Brain microvascular endothelial cell (primary cell): ENCODE measurements at regions not wholly inside any gene's neighbourhood (a gene's known extent, or its start where the extent isn't known, plus 50 kb on each side); places are given as distances from the start of the nearest gene placed in this dataset.

Experiments
- DNase-seq: peaks from one replicate; pipeline ENCODE4 v3.0.0-alpha.2; 2020
- H3K27ac ChIP-seq: fragments of 250-450 bp; sonication (Bioruptor Pico); 2 replicates; pipeline ENCODE4 v1.5.1; 2020; ENCODE audit warnings: mild to moderate bottlenecking, moderate library complexity
- H3K27me3 ChIP-seq: fragments of 250-450 bp; sonication (Bioruptor Pico); replicated peaks from 2 replicates; pipeline ENCODE4 v1.5.1; 2020; ENCODE audit warnings: mild to moderate bottlenecking
- H3K36me3 ChIP-seq: fragments of 250-450 bp; sonication (Bioruptor Pico); replicated peaks from 2 replicates; pipeline ENCODE4 v1.5.1; 2020; ENCODE audit warnings: mild to moderate bottlenecking
- H3K4me3 ChIP-seq: 2 replicates; pipeline ENCODE4 v1.5.1; 2011; ENCODE audit warnings: low read depth, mild to moderate bottlenecking, control low read depth, low read length, moderate library complexity
- CTCF ChIP-seq: IDR thresholded peaks from 2 replicates; pipeline ENCODE4 v1.5.1; 2011; ENCODE audit warnings: low read depth, mild to moderate bottlenecking, moderate library complexity, low read length, control low read depth, inconsistent platforms; ENCODE audit errors: missing control alignments
- in situ Hi-C: cut with HindIII; loops from 2 replicates; pipeline ENCODE4 v1.10.0; 2017; ENCODE audit warnings: low sequenced_read_pairs, low pct_ligation_motif_present

- no peak for TF ChIP-seq CTCF
- DNase-seq = no peak
- no peak overlapping the region for H3K4me3 ChIP-seq
- no peaks in the 10 kb centered on the region for H3K27me3 ChIP-seq
- H3K36me3 ChIP-seq = no peaks in the 10 kb centered on the region
- in situ Hi-C loops = no loop called here
- H3K27ac ChIP-seq = no peak overlapping the region
Measured at GRCh38 chr4:3715855-3716630, 50.1 kb upstream of the ADRA2C start.

GRCh38 chr4:3715061-3715854 is 50.9 kb upstream of the ADRA2C start:
- TF ChIP-seq CTCF = no peak
- DNase-seq = no peak
- Histone ChIP-seq H3K4me3 (no peak overlapping the region), H3K36me3 (no peaks in the 10 kb centered on the region), H3K27me3 (no peaks in the 10 kb centered on the region), H3K27ac (no peak overlapping the region)
- in situ Hi-C loops = no loop called here

- no peak overlapping the region for H3K4me3 ChIP-seq
Measured at GRCh38 chr4:3714642-3715001, 51.6 kb upstream of the ADRA2C start.

GRCh38 chr4:3713817-3714641 is 52.2 kb upstream of the ADRA2C start:
- no peak for DNase-seq
- Histone ChIP-seq H3K27me3 (no peaks in the 10 kb centered on the region), H3K27ac (no peak overlapping the region), H3K36me3 (no peaks in the 10 kb centered on the region), H3K4me3 (no peak overlapping the region)
- in situ Hi-C loops = no loop called here
- TF ChIP-seq CTCF = no peak

More at GRCh38 chr4:3714642-3715001, 51.6 kb upstream of the ADRA2C start:
- TF ChIP-seq CTCF = no peak
- DNase-seq = no peak
- in situ Hi-C loops = no loop called here
- H3K36me3 ChIP-seq = no peaks in the 10 kb centered on the region
- H3K27me3 ChIP-seq = no peaks in the 10 kb centered on the region
- H3K27ac ChIP-seq = no peak overlapping the region

GRCh38 chr4:3713346-3713745 is 52.8 kb upstream of the ADRA2C start:
- DNase-seq = no peak
- in situ Hi-C loops = no loop called here
- Histone ChIP-seq H3K27me3 (no peaks in the 10 kb centered on the region), H3K4me3 (no peak overlapping the region), H3K36me3 (no peaks in the 10 kb centered on the region), H3K27ac (no peak overlapping the region)
- no peak for TF ChIP-seq CTCF
